Endothelial cell of umbilical vein (primary cell): ENCODE measurements at regions not wholly inside any gene's neighbourhood (a gene's known extent, or its start where the extent isn't known, plus 50 kb on each side); places are given as distances from the start of the nearest gene placed in this dataset.

Experiments
- BruUV-seq: library from RNA; stranded (reverse); fragments of 400-500 nt; replicated peaks from 2 replicates; lab custom pipeline; 2021; lab: Mats Ljungman, UMichigan
- CTCF ChIA-PET: fragments of 300-600, 350-600 bp; sonication (Branson Sonifier 250); formaldehyde crosslinking; loops from one replicate; lab custom pipeline; 2021; ENCODE audit warnings: antibody characterized with exemption, inconsistent platforms; lab: Charles Lee
- POLR2A ChIA-PET: fragments of 300-600, 350-600 bp; sonication (Branson Sonifier 250); formaldehyde crosslinking; loops from one replicate; lab custom pipeline; 2021; ENCODE audit warnings: antibody characterized with exemption, inconsistent platforms; lab: Charles Lee
- DNase-seq: peaks from one replicate; pipeline ENCODE4 v3.0.0-alpha.2; 2011; ENCODE audit warnings: low read depth, low spot score
- FAIRE-seq: peaks from 2 replicates; lab custom pipeline; 2011; peaks lifted over from hg19 to GRCh38; lab: Jason Lieb, UNC
- H2AFZ ChIP-seq: 2 replicates; pipeline ENCODE4 v1.6.0; 2012; ENCODE audit warnings: low read depth, low read length, control low read depth, inconsistent platforms
- H3K27ac ChIP-seq: 2 replicates; pipeline ENCODE4 v1.5.1; 2011; ENCODE audit warnings: low read depth, mild to moderate bottlenecking, control low read depth, low read length, moderate library complexity; ENCODE audit not compliant: insufficient read depth
- H3K27me3 ChIP-seq, 2 experiments: 2 replicates each; pipeline versions ENCODE4 v1.6.0 to v1.6.1; 2011; ENCODE audit warnings: low read length in 2 of 2, mixed read lengths in 1 of 2; ENCODE audit not compliant: control insufficient read depth in 2 of 2, insufficient read depth in 2 of 2
- H3K36me3 ChIP-seq, 2 experiments: 2 replicates in 1 of 2; 3 replicates in 1 of 2; pipeline ENCODE4 v1.5.1; 2011; ENCODE audit warnings: low read length in 2 of 2, mild to moderate bottlenecking in 1 of 2, moderate library complexity in 1 of 2; ENCODE audit not compliant: control insufficient read depth in 2 of 2, insufficient read depth in 2 of 2; ENCODE audit errors: extremely low read depth in 1 of 2
- H3K4me1 ChIP-seq: 3 replicates; pipeline ENCODE4 v1.5.1; 2011; ENCODE audit warnings: mild to moderate bottlenecking, low read length; ENCODE audit not compliant: control insufficient read depth, insufficient read depth; ENCODE audit errors: extremely low read depth
- H3K4me2 ChIP-seq: 2 replicates; pipeline ENCODE4 v1.6.1; 2011; ENCODE audit warnings: low read length, control low read depth, mixed read lengths; ENCODE audit not compliant: insufficient read depth
- H3K4me3 ChIP-seq, 3 experiments: fragments of 200-600 bp in 1 of 3; sonication (generic), shearing (Covaris generic) in 1 of 3; replicated peaks in 1 of 3; 2 replicates each; pipeline ENCODE4 v1.5.1; 2011 to 2016; ENCODE audit warnings: control low read depth in 3 of 3, low read length in 3 of 3, mild to moderate bottlenecking in 2 of 3, inconsistent platforms in 1 of 3, low read depth in 1 of 3, moderate library complexity in 1 of 3; ENCODE audit not compliant: insufficient read depth in 1 of 3
- H3K79me2 ChIP-seq: 2 replicates; pipeline ENCODE4 v1.6.0; 2012; ENCODE audit warnings: low read length, inconsistent platforms; ENCODE audit not compliant: control insufficient read depth, insufficient read depth
- H3K9ac ChIP-seq: replicated peaks from 2 replicates; pipeline ENCODE3; 2011; ENCODE audit warnings: low read length, control low read depth; ENCODE audit not compliant: insufficient read depth; ENCODE audit errors: extremely low read depth
- H3K9me1 ChIP-seq: replicated peaks from 3 replicates; pipeline ENCODE4 v1.6.0; 2011; ENCODE audit warnings: mild to moderate bottlenecking, low read length; ENCODE audit not compliant: control insufficient read depth, insufficient read depth; ENCODE audit errors: extremely low read depth
- H3K9me3 ChIP-seq: replicated peaks from 2 replicates; pipeline ENCODE4 v1.5.1; 2012; ENCODE audit warnings: low read length, inconsistent platforms; ENCODE audit not compliant: control insufficient read depth, insufficient read depth
- H4K20me1 ChIP-seq: replicated peaks from 2 replicates; pipeline ENCODE3; 2011; ENCODE audit warnings: mild to moderate bottlenecking, low read length; ENCODE audit not compliant: control insufficient read depth, insufficient read depth; ENCODE audit errors: extremely low read depth
- FOS ChIP-seq: IDR thresholded peaks from 2 replicates; pipeline ENCODE4 v1.6.1; 2011; ENCODE audit warnings: mild to moderate bottlenecking, low read length, moderate library complexity, borderline replicate concordance; ENCODE audit not compliant: insufficient read depth
- JUN ChIP-seq: IDR thresholded peaks from 2 replicates; pipeline ENCODE4 v1.6.1; 2011; ENCODE audit warnings: borderline replicate concordance, low read depth; ENCODE audit not compliant: insufficient read length, insufficient read depth
- MYC ChIP-seq: IDR thresholded peaks from one replicate; pipeline ENCODE4 v1.6.1; 2011; ENCODE audit warnings: mild to moderate bottlenecking, low read depth, low read length
- POLR2A ChIP-seq: IDR thresholded peaks from 2 replicates; pipeline ENCODE4 v1.6.1; 2012; ENCODE audit warnings: low read depth, mild to moderate bottlenecking, control low read depth, low read length
- POLR2AphosphoS5 ChIP-seq: IDR thresholded peaks from 2 replicates; pipeline ENCODE4 v1.6.1; 2012; ENCODE audit warnings: low read depth, mild to moderate bottlenecking, control low read depth, low read length, moderate library complexity; ENCODE audit not compliant: insufficient read depth
- dilution Hi-C: fragments of 300-500 bp; cut with MboI; formaldehyde crosslinking; loops from one replicate; pipeline ENCODE4 v1.15.0; 2019; ENCODE audit warnings: low sequenced_read_pairs; ENCODE audit not compliant: extremely low pct_ligation_motif_present
- intact Hi-C: fragments of 100-400 bp; cut with micrococcal nuclease; formaldehyde crosslinking; loops from one replicate; pipeline ENCODE4 v1.10.0; 2022
- TF ChIP-seq, protein P1 (sequence below), 2 donors: IDR thresholded peaks; 1 replicate in 1 of 2; 2 replicates in 1 of 2; pipeline ENCODE4 v1.5.1; 2011; ENCODE audit warnings: low read length in 2 of 2, mild to moderate bottlenecking in 2 of 2, moderate library complexity in 2 of 2, control low read depth in 1 of 2, inconsistent platforms in 1 of 2, low read depth in 1 of 2; ENCODE audit not compliant: insufficient read depth in 1 of 2; ENCODE audit errors: extremely low read depth in 1 of 2
- TF ChIP-seq, protein P2 (sequence below): IDR thresholded peaks from 2 replicates; pipeline ENCODE4 v1.6.1; 2011; ENCODE audit not compliant: insufficient read depth, insufficient read length

DNA sequence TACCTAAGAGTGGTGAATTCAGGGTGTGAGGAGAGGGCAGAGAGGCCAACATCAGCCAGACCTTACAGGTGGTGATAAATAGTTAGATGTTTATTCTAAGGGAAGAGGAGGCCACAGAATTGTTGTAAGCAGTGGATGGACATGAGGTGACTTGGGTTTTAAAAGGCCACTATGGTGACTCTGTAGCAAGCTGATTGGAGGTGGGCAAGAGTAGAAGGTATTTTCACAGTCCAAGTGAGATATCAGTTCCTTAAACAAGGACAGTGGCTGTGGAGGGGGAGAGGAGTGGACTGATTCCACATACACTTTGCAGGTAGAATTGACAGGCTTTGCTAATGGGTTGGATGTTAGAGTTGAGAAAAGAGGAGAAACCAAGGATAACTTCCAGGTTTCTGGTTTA lies 60.8 kb upstream of the CLDN14 start:
- Histone ChIP-seq H3K9me3 (no peaks in the 10 kb centered on the region), H3K79me2 (no peaks in the 10 kb centered on the region), H3K36me3 (no peaks in the 10 kb centered on the region), H4K20me1 (no peaks in the 10 kb centered on the region), H3K4me2 (no peak overlapping the region), H3K27me3 (peaks cover 20 to 22% of the 10 kb centered on the region in 2 experiments), H2AFZ (no peak overlapping the region), H3K9ac (no peak overlapping the region), H3K4me3 (no peak overlapping the region), H3K4me1 (no peaks in the 10 kb centered on the region), H3K27ac (no peak overlapping the region), H3K9me1 (no peaks in the 10 kb centered on the region)
- intact Hi-C loops: no loop called here
- ChIA-PET POLR2A (no interaction called here), CTCF (no interaction called here)
- BruUV-seq: no TSS peak
- TF ChIP-seq FOS: no peak
- DNase-seq (no peak), FAIRE-seq (no peak)
- dilution Hi-C loops: no loop called here

DNA sequence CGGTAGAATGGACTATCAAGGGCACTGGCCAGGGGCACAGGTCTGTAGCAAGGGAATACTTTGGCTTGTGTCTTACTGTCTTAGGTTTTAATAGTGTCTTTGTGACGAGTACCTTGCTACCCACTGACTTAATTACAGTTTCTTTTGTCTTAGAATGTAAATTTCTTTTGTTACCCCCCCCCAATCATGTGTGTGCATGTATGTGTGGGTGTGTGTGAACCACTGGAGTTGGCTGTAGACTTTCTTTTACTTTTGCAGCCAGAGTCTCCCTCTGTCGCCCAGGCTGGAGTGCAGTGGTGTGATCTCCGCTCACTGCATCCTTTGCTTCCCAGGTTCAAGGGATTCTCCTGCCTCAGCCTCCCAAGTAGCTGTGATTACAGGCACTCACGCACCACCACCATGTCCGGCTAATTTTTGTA lies 61.8 kb upstream of the CLDN14 start:
- FAIRE-seq (no peak), DNase-seq (no peak)
- Histone ChIP-seq H2AFZ (no peak overlapping the region), H3K79me2 (no peaks in the 10 kb centered on the region), H3K9ac (no peak overlapping the region), H3K9me3 (no peaks in the 10 kb centered on the region), H3K27ac (no peak overlapping the region), H3K9me1 (no peaks in the 10 kb centered on the region), H3K4me1 (no peaks in the 10 kb centered on the region), H4K20me1 (no peaks in the 10 kb centered on the region), H3K4me2 (no peak overlapping the region), H3K4me3 (no peak overlapping the region), H3K36me3 (no peaks in the 10 kb centered on the region), H3K27me3 (peaks cover 22% of the 10 kb centered on the region in 2 experiments)
- ChIA-PET POLR2A (no interaction called here), CTCF (interaction anchor here (1.1 kb wide), 1 partner anchor 89 kb away, joined by 3 read pairs; no protein-coding TSS in a partner anchor)
- intact Hi-C loops (no loop called here), dilution Hi-C loops (no loop called here)
- BruUV-seq: no TSS peak
- TF ChIP-seq, protein P1, sequence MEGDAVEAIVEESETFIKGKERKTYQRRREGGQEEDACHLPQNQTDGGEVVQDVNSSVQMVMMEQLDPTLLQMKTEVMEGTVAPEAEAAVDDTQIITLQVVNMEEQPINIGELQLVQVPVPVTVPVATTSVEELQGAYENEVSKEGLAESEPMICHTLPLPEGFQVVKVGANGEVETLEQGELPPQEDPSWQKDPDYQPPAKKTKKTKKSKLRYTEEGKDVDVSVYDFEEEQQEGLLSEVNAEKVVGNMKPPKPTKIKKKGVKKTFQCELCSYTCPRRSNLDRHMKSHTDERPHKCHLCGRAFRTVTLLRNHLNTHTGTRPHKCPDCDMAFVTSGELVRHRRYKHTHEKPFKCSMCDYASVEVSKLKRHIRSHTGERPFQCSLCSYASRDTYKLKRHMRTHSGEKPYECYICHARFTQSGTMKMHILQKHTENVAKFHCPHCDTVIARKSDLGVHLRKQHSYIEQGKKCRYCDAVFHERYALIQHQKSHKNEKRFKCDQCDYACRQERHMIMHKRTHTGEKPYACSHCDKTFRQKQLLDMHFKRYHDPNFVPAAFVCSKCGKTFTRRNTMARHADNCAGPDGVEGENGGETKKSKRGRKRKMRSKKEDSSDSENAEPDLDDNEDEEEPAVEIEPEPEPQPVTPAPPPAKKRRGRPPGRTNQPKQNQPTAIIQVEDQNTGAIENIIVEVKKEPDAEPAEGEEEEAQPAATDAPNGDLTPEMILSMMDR (IDR thresholded peaks at IDR 0.05; ENCODE audit: extremely low read depth in 1 of 2, insufficient read depth in 1 of 2, low read depth in 1 of 2, low read length in 2 of 2): no peak
- TF ChIP-seq, protein P2, sequence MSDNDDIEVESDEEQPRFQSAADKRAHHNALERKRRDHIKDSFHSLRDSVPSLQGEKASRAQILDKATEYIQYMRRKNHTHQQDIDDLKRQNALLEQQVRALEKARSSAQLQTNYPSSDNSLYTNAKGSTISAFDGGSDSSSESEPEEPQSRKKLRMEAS: no peak
- TF ChIP-seq MYC (no peak), FOS (no peak), POLR2AphosphoS5 (no peak), JUN (no peak), POLR2A (no peak)
